Lower lobe of right lung (tissue), 2 donors: ENCODE measurements at regions not wholly inside any gene's neighbourhood (a gene's known extent, or its start where the extent isn't known, plus 50 kb on each side); places are given as distances from the start of the nearest gene placed in this dataset.
"Not testable (repeated sequence)": the region's sequence is repeated elsewhere in the genome, so short reads cannot be mapped to it uniquely, and the experiment has no call there.

Experiments used
- ATAC-seq, 2 donors: fragments of 200-7000 bp; cut with Tn5 transposase; one replicate each; pipeline ENCODE4 v1.9.1; 2020 to 2022; ENCODE audit warnings: mild to moderate bottlenecking in 2 of 2, moderate library complexity in 2 of 2
- DNase-seq: peaks from one replicate; pipeline ENCODE4 v3.0.0-alpha.2; 2020
- H3K27ac ChIP-seq: fragments of 200-600 bp; one replicate; pipeline ENCODE4 v1.8.0; 2022
- H3K27me3 ChIP-seq: fragments of 200-600 bp; one replicate; pipeline ENCODE4 v1.8.0; 2022; ENCODE audit warnings: low read depth
- H3K36me3 ChIP-seq: fragments of 200-600 bp; one replicate; pipeline ENCODE4 v1.8.0; 2022; ENCODE audit warnings: mild to moderate bottlenecking
- H3K4me1 ChIP-seq: fragments of 200-600 bp; one replicate; pipeline ENCODE4 v1.8.0; 2022
- H3K4me3 ChIP-seq: fragments of 200-600 bp; one replicate; pipeline ENCODE4 v1.8.0; 2022; ENCODE audit warnings: mild to moderate bottlenecking
- H3K9me3 ChIP-seq: fragments of 200-600 bp; one replicate; pipeline ENCODE4 v1.8.0; 2022
- CTCF ChIP-seq: fragments of 200-600 bp; IDR thresholded peaks from one replicate; pipeline ENCODE4 v1.8.0; 2022; ENCODE audit warnings: antibody characterized with exemption, mild to moderate bottlenecking
- intact Hi-C: fragments of 100-400 bp; cut with DNase I; formaldehyde crosslinking; loops from one replicate; pipeline ENCODE4 v1.11.0; 2022
- donor health status: DM: no; HTN: yes; CAD: no; lungs with severe emphysema.

GRCh38 chrX:113804291-113804690 lies 779.6 kb upstream of the HTR2C start:
- intact Hi-C loops = no loop called here
- H3K27ac ChIP-seq = no peak overlapping the region
- ATAC-seq (no peak), DNase-seq (no peak)
- no peaks in the 10 kb centered on the region for H3K9me3 ChIP-seq
- no peak for TF ChIP-seq CTCF
- H3K4me3 ChIP-seq = no peak overlapping the region
- H3K36me3 ChIP-seq = no peaks in the 10 kb centered on the region
- H3K27me3 ChIP-seq = no peaks in the 10 kb centered on the region
- H3K4me1 ChIP-seq = no peaks in the 10 kb centered on the region

- Histone ChIP-seq H3K9me3 (no peaks in the 10 kb centered on the region), H3K4me3 (no peak overlapping the region), H3K36me3 (no peaks in the 10 kb centered on the region), H3K27me3 (no peaks in the 10 kb centered on the region), H3K4me1 (no peaks in the 10 kb centered on the region), H3K27ac (no peak overlapping the region)
- no peak for TF ChIP-seq CTCF
- DNase-seq = no peak
- intact Hi-C loops = no loop called here
- no peak for ATAC-seq
These were observed 781.0 kb upstream of the HTR2C start for GRCh38 chrX:113802837-113803236.

GRCh38 chrX:113800955-113801354 lies 782.9 kb upstream of the HTR2C start:
- no peaks in the 10 kb centered on the region for H3K36me3 ChIP-seq
- H3K27ac ChIP-seq = no peak overlapping the region
- H3K9me3 ChIP-seq = no peaks in the 10 kb centered on the region
- no peak overlapping the region for H3K4me3 ChIP-seq
- intact Hi-C loops = no loop called here
- no peaks in the 10 kb centered on the region for H3K4me1 ChIP-seq
- no peaks in the 10 kb centered on the region for H3K27me3 ChIP-seq
- DNase-seq (no peak), ATAC-seq (no peak)
- TF ChIP-seq CTCF = no peak

GRCh38 chrX:113793563-113793962 lies 790.3 kb upstream of the HTR2C start:
- Histone ChIP-seq H3K9me3 (no peaks in the 10 kb centered on the region), H3K36me3 (no peaks in the 10 kb centered on the region), H3K4me1 (no peaks in the 10 kb centered on the region), H3K27ac (no peak overlapping the region), H3K4me3 (no peak overlapping the region), H3K27me3 (no peaks in the 10 kb centered on the region)
- DNase-seq = no peak
- no peak for ATAC-seq
- intact Hi-C loops = no loop called here
- no peak for TF ChIP-seq CTCF

GRCh38 chrX:113790987-113791386 lies 792.9 kb upstream of the HTR2C start:
- no peak overlapping the region for H3K4me3 ChIP-seq
- intact Hi-C loops = no loop called here
- H3K9me3 ChIP-seq = no peaks in the 10 kb centered on the region
- no peak for TF ChIP-seq CTCF
- H3K27me3 ChIP-seq = no peaks in the 10 kb centered on the region
- H3K27ac ChIP-seq = no peak overlapping the region
- H3K4me1 ChIP-seq = no peaks in the 10 kb centered on the region
- DNase-seq = no peak
- no peak for ATAC-seq
- no peaks in the 10 kb centered on the region for H3K36me3 ChIP-seq

GRCh38 chrX:113784754-113785153 lies 799.1 kb upstream of the HTR2C start:
- H3K27me3 ChIP-seq, H3K36me3 ChIP-seq, H3K4me1 ChIP-seq, ATAC-seq, H3K27ac ChIP-seq, intact Hi-C loops, H3K9me3 ChIP-seq, DNase-seq, H3K4me3 ChIP-seq: not testable (repeated sequence)
